Thoracic aorta (tissue), 2 donors: ENCODE measurements at regions not wholly inside any gene's neighbourhood (a gene's known extent, or its start where the extent isn't known, plus 50 kb on each side); places are given as distances from the start of the nearest gene placed in this dataset.

Experiments
- ATAC-seq: fragments of 150-250 bp; one replicate; pipeline ENCODE4 v1.8.0; 2017; ENCODE audit warnings: low read depth; ENCODE audit not compliant: insufficient number of reproducible peaks, low FRiP score
- DNase-seq: peaks from one replicate; pipeline ENCODE4 v3.0.0-alpha.2; 2020; ENCODE audit warnings: low spot score
- H3K27ac ChIP-seq, 2 donors: fragments of 200-600 bp; sonication (generic); 1 replicate in 1 of 2; 2 replicates in 1 of 2; pipeline ENCODE4 v1.5.1; 2016; ENCODE audit warnings: mild to moderate bottlenecking in 2 of 2, moderate library complexity in 2 of 2
- H3K27me3 ChIP-seq: fragments of 200-600 bp; sonication (generic); replicated peaks from 2 replicates; pipeline ENCODE4 v1.6.0; 2016; ENCODE audit warnings: mild to moderate bottlenecking; ENCODE audit not compliant: insufficient read depth
- H3K36me3 ChIP-seq: fragments of 200-600 bp; sonication (generic); one replicate; pipeline ENCODE4 v1.5.1; 2016
- H3K4me1 ChIP-seq, 2 donors: fragments of 200-600 bp; sonication (generic); 1 replicate in 1 of 2; 2 replicates in 1 of 2; pipeline versions ENCODE4 v1.5.1 to v1.6.0; 2016; ENCODE audit warnings: low read depth in 2 of 2, mild to moderate bottlenecking in 1 of 2; ENCODE audit not compliant: control insufficient read depth in 1 of 2
- H3K4me3 ChIP-seq: fragments of 200-600 bp; sonication (generic); 2 replicates; pipeline ENCODE4 v1.5.1; 2016; ENCODE audit warnings: mild to moderate bottlenecking
- H3K9me3 ChIP-seq: fragments of 200-600 bp; sonication (generic); 2 replicates; pipeline ENCODE4 v1.5.1; 2016
- CTCF ChIP-seq: fragments of 200-600 bp; sonication (generic); IDR thresholded peaks from one replicate; pipeline ENCODE4 v1.5.1; 2019; ENCODE audit warnings: antibody characterized with exemption

- Histone ChIP-seq H3K4me1 (no peaks in the 10 kb centered on the region), H3K27ac (no peak overlapping the region), H3K36me3 (no peaks in the 10 kb centered on the region), H3K4me3 (no peak overlapping the region), H3K27me3 (no peaks in the 10 kb centered on the region), H3K9me3 (no peaks in the 10 kb centered on the region)
- no peak for DNase-seq
- TF ChIP-seq CTCF: no peak
- no peak for ATAC-seq
Measured at GRCh38 chr5:5795074-5795771, 372.7 kb downstream of the ICE1 start.

GRCh38 chr5:5794118-5794560 lies 371.7 kb downstream of the ICE1 start:
- TF ChIP-seq CTCF: no peak
- Histone ChIP-seq H3K27ac (no peak overlapping the region), H3K9me3 (no peaks in the 10 kb centered on the region), H3K36me3 (no peaks in the 10 kb centered on the region), H3K27me3 (no peaks in the 10 kb centered on the region), H3K4me3 (no peak overlapping the region), H3K4me1 (no peaks in the 10 kb centered on the region)
- DNase-seq (no peak), ATAC-seq (no peak)

GRCh38 chr5:5793242-5794117 lies 371.0 kb downstream of the ICE1 start:
- DNase-seq: no peak
- no peak overlapping the region for H3K27ac ChIP-seq

GRCh38 chr5:5792106-5792505 lies 369.6 kb downstream of the ICE1 start:
- ATAC-seq (no peak), DNase-seq (no peak)
- H3K27me3 ChIP-seq: no peaks in the 10 kb centered on the region

More at GRCh38 chr5:5793242-5794117, 371.0 kb downstream of the ICE1 start:
- no peak for ATAC-seq
- TF ChIP-seq CTCF: no peak
- Histone ChIP-seq H3K4me1 (no peaks in the 10 kb centered on the region), H3K27me3 (no peaks in the 10 kb centered on the region), H3K4me3 (no peak overlapping the region), H3K9me3 (no peaks in the 10 kb centered on the region), H3K36me3 (no peaks in the 10 kb centered on the region)

More at GRCh38 chr5:5792106-5792505, 369.6 kb downstream of the ICE1 start:
- Histone ChIP-seq H3K4me3 (no peak overlapping the region), H3K27ac (no peak overlapping the region), H3K9me3 (no peaks in the 10 kb centered on the region), H3K36me3 (no peaks in the 10 kb centered on the region), H3K4me1 (no peaks in the 10 kb centered on the region)
- no peak for TF ChIP-seq CTCF
